A673 (cell line): ENCODE measurements at regions not wholly inside any gene's neighbourhood (a gene's known extent, or its start where the extent isn't known, plus 50 kb on each side); places are given as distances from the start of the nearest gene placed in this dataset.

Experiments
- BruUV-seq: library from RNA; stranded (reverse); fragments of 400-500 nt; replicated peaks from 2 replicates; lab custom pipeline; 2021; lab: Mats Ljungman, UMichigan
- CTCF ChIA-PET: fragments of 300-600 bp; sonication (Branson Sonifier 250); formaldehyde crosslinking; loops from one replicate; lab custom pipeline; 2022; ENCODE audit warnings: antibody characterized with exemption; lab: Charles Lee
- POLR2A ChIA-PET: fragments of 300-600 bp; sonication (Branson Sonifier 250); formaldehyde crosslinking; loops from one replicate; lab custom pipeline; 2022; ENCODE audit warnings: antibody characterized with exemption; ENCODE audit not compliant: low non-redundant PET; lab: Charles Lee
- DNase-seq: peaks from one replicate; pipeline ENCODE4 v3.0.0-alpha.2; 2015; ENCODE audit warnings: low spot score
- H3K27ac ChIP-seq: fragments of 200-600 bp; sonication (generic); 2 replicates; pipeline ENCODE4 v1.5.1; 2016; ENCODE audit warnings: mixed run types, low read depth, mild to moderate bottlenecking, mixed read lengths, antibody characterized with exemption, low read length; ENCODE audit not compliant: poor library complexity, severe bottlenecking
- H3K27me3 ChIP-seq: fragments of 200-600 bp; sonication (generic); replicated peaks from 2 replicates; pipeline ENCODE4 v1.6.1; 2017; ENCODE audit warnings: mixed run types, low read depth, mild to moderate bottlenecking, mixed read lengths, antibody characterized with exemption, low read length; ENCODE audit not compliant: insufficient read depth, poor library complexity
- H3K36me3 ChIP-seq: fragments of 200-600 bp; sonication (generic); 2 replicates; pipeline ENCODE4 v1.6.1; 2016; ENCODE audit warnings: mixed run types, mild to moderate bottlenecking, mixed read lengths, antibody characterized with exemption, low read length; ENCODE audit not compliant: insufficient read depth, poor library complexity, severe bottlenecking
- H3K4me1 ChIP-seq: fragments of 200-600 bp; sonication (generic); 2 replicates; pipeline ENCODE4 v1.6.1; 2017; ENCODE audit warnings: mixed run types, mild to moderate bottlenecking, mixed read lengths, antibody characterized with exemption, low read length; ENCODE audit not compliant: insufficient read depth, poor library complexity, severe bottlenecking
- H3K4me3 ChIP-seq: fragments of 200-600 bp; sonication (generic); 2 replicates; pipeline ENCODE4 v1.5.1; 2016; ENCODE audit warnings: low read depth, mixed run types, mild to moderate bottlenecking, mixed read lengths, low read length; ENCODE audit not compliant: poor library complexity, severe bottlenecking
- H3K9me3 ChIP-seq: fragments of 200-600 bp; sonication (generic); 2 replicates; pipeline ENCODE4 v1.6.1; 2016; ENCODE audit warnings: mixed run types, low read depth, mild to moderate bottlenecking, mixed read lengths, antibody characterized with exemption, low read length; ENCODE audit not compliant: poor library complexity, severe bottlenecking
- CTCF ChIP-seq: fragments of 300-800, 200-600 bp; sonication (generic); conservative IDR thresholded peaks from 2 replicates; pipeline ENCODE4 v1.5.1; 2017; ENCODE audit warnings: low read depth, mild to moderate bottlenecking, antibody characterized with exemption, low read length, moderate library complexity, mixed read lengths
- EZH2 ChIP-seq: fragments of 200-600 bp; sonication (generic); IDR thresholded peaks from 2 replicates; pipeline ENCODE4 v1.6.1; 2017; ENCODE audit warnings: borderline replicate concordance, low read depth, mild to moderate bottlenecking, mixed read lengths, antibody characterized with exemption, low read length; ENCODE audit not compliant: poor library complexity, severe bottlenecking
- intact Hi-C: fragments of 100-400 bp; cut with micrococcal nuclease; formaldehyde crosslinking; loops from one replicate; pipeline ENCODE4 v1.10.0; 2022; ENCODE audit not compliant: unreplicated experiment

GRCh38 chr2:153420394-153420793 lies 58.2 kb downstream of the RPRM start:
- ChIA-PET CTCF (no interaction called here), POLR2A (no interaction called here)
- Histone ChIP-seq H3K27ac (no peak overlapping the region), H3K27me3 (no peaks in the 10 kb centered on the region), H3K36me3 (no peaks in the 10 kb centered on the region), H3K9me3 (no peaks in the 10 kb centered on the region), H3K4me1 (no peaks in the 10 kb centered on the region), H3K4me3 (no peak overlapping the region)
- intact Hi-C loops, result no loop called here
- no peak for TF ChIP-seq EZH2
- TF ChIP-seq CTCF, result no peak
- no peak for DNase-seq
- BruUV-seq, result no TSS peak

GRCh38 chr2:153417077-153417476 lies 61.5 kb downstream of the RPRM start:
- POLR2A ChIA-PET, result no interaction called here

GRCh38 chr2:153416071-153416470 lies 62.5 kb downstream of the RPRM start:
- Histone ChIP-seq H3K4me3 (no peak overlapping the region), H3K9me3 (no peaks in the 10 kb centered on the region), H3K4me1 (no peaks in the 10 kb centered on the region), H3K27ac (no peak overlapping the region), H3K36me3 (no peaks in the 10 kb centered on the region), H3K27me3 (no peaks in the 10 kb centered on the region)
- ChIA-PET POLR2A (no interaction called here), CTCF (no interaction called here)
- intact Hi-C loops, result no loop called here
- no TSS peak for BruUV-seq
- no peak for DNase-seq
- no peak for TF ChIP-seq CTCF
- TF ChIP-seq EZH2, result no peak

More at GRCh38 chr2:153417077-153417476, 61.5 kb downstream of the RPRM start:
- H3K4me3 ChIP-seq, result no peak overlapping the region
- CTCF ChIA-PET, result no interaction called here
- no peaks in the 10 kb centered on the region for H3K36me3 ChIP-seq
- H3K27me3 ChIP-seq, result no peaks in the 10 kb centered on the region
- BruUV-seq, result no TSS peak
- H3K27ac ChIP-seq, result no peak overlapping the region
- TF ChIP-seq EZH2 (no peak), CTCF (no peak)
- intact Hi-C loops, result no loop called here
- no peak for DNase-seq
- no peaks in the 10 kb centered on the region for H3K4me1 ChIP-seq
- no peaks in the 10 kb centered on the region for H3K9me3 ChIP-seq
